MCF 10A (cell line): ENCODE measurements at regions not wholly inside any gene's neighbourhood (a gene's known extent, or its start where the extent isn't known, plus 50 kb on each side); places are given as distances from the start of the nearest gene placed in this dataset.

Experiments used
- BruUV-seq: library from RNA; stranded (reverse); fragments of 400-500 nt; replicated peaks from 2 replicates; lab custom pipeline; 2021; lab: Mats Ljungman, UMichigan
- CTCF ChIA-PET: fragments of 300-600 bp; sonication (Branson Sonifier 250); formaldehyde crosslinking; extraction: SDS; loops from one replicate; lab custom pipeline; 2021; ENCODE audit warnings: antibody characterized with exemption, inconsistent platforms; lab: Yijun Ruan, JAX
- POLR2A ChIA-PET: fragments of 300-600, 350-650 bp; sonication (Branson Sonifier 250); formaldehyde crosslinking; extraction: SDS; loops from one replicate; lab custom pipeline; 2020; ENCODE audit warnings: antibody characterized with exemption, inconsistent platforms; lab: Yijun Ruan, JAX
- DNase-seq: peaks from one replicate; pipeline ENCODE4 v3.0.0-alpha.2; 2018; ENCODE audit not compliant: unreplicated experiment
- H3K27ac Mint-ChIP-seq: one replicate; pipeline ENCODE4 v1.8.0; 2022; ENCODE audit warnings: mild to moderate bottlenecking, low read depth, mixed read lengths; ENCODE audit not compliant: unreplicated experiment
- H3K27me3 Mint-ChIP-seq: one replicate; pipeline ENCODE4 v1.8.0; 2022; ENCODE audit warnings: mixed read lengths; ENCODE audit not compliant: insufficient read depth, unreplicated experiment
- H3K36me3 Mint-ChIP-seq: one replicate; pipeline ENCODE4 v1.8.0; 2022; ENCODE audit warnings: mild to moderate bottlenecking, moderate library complexity, mixed read lengths; ENCODE audit not compliant: insufficient read depth, unreplicated experiment
- H3K4me1 Mint-ChIP-seq: one replicate; pipeline ENCODE4 v1.8.0; 2022; ENCODE audit warnings: mixed read lengths; ENCODE audit not compliant: insufficient read depth, unreplicated experiment
- H3K4me3 Mint-ChIP-seq: one replicate; pipeline ENCODE4 v1.8.0; 2022; ENCODE audit warnings: mild to moderate bottlenecking, moderate library complexity, mixed read lengths; ENCODE audit not compliant: unreplicated experiment
- H3K9me3 Mint-ChIP-seq: one replicate; pipeline ENCODE4 v1.8.0; 2022; ENCODE audit warnings: mixed read lengths; ENCODE audit not compliant: unreplicated experiment
- intact Hi-C: fragments of 100-400 bp; cut with micrococcal nuclease; formaldehyde crosslinking; loops from 2 replicates; pipeline ENCODE4 v1.14.1; 2022
- TF ChIP-seq, protein P1 (sequence below): fragments of 200-600 bp; IDR thresholded peaks from one replicate; pipeline ENCODE4 v1.8.0; 2022; ENCODE audit warnings: antibody characterized with exemption, mild to moderate bottlenecking; ENCODE audit not compliant: unreplicated experiment

DNA sequence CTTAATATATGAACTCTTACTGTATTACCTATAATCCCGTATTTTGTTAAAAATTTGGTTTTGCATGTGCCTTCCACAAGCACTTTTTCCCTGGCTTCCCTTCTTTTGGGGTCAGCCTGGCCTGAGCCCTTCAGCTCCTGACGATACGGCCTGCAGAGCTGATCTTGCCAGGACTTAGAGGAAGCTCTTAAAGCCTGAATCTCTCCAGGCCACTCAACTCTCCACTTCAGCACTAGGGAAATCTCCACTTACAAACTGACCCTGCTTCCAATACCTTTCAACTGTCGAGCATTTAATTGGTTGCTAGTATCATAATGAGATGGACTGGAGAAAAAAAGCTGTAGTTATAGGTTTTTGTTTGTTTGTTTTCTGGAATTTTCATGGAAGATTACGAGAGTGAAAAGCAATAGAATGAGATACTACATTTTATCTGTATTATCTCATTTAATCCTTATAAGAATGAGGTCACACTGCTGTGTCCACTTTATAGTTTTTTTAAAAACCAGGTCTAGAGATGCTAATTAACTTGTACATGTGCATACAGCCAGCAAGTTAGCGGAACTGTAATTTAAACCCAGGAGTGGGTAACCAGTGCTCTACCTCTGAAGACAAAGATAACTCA lies 54.8 kb downstream of the ZBTB38 start:
- DNase-seq, result no peak
- no peaks in the 10 kb centered on the region for H3K9me3 Mint-ChIP-seq
- peak overlapping the region; percentile 80 for H3K27ac Mint-ChIP-seq
- no peak overlapping the region for H3K4me3 Mint-ChIP-seq
- peaks cover 29% of the 10 kb centered on the region for H3K4me1 Mint-ChIP-seq
- CTCF ChIA-PET, result interaction anchor here (0.5 to 10.8 kb wide), 6 partner anchors 18 to 1752 kb away, joined by 3 to 109 read pairs (median 7); no protein-coding TSS in a partner anchor
- intact Hi-C loops, result no loop called here
- POLR2A ChIA-PET, result interaction anchor here (0.7 to 5.8 kb wide), 4 partner anchors 11 to 25 kb away, joined by 3 to 27 read pairs (median 3); no protein-coding TSS in a partner anchor
- H3K27me3 Mint-ChIP-seq, result no peaks in the 10 kb centered on the region
- TF ChIP-seq, protein P1, sequence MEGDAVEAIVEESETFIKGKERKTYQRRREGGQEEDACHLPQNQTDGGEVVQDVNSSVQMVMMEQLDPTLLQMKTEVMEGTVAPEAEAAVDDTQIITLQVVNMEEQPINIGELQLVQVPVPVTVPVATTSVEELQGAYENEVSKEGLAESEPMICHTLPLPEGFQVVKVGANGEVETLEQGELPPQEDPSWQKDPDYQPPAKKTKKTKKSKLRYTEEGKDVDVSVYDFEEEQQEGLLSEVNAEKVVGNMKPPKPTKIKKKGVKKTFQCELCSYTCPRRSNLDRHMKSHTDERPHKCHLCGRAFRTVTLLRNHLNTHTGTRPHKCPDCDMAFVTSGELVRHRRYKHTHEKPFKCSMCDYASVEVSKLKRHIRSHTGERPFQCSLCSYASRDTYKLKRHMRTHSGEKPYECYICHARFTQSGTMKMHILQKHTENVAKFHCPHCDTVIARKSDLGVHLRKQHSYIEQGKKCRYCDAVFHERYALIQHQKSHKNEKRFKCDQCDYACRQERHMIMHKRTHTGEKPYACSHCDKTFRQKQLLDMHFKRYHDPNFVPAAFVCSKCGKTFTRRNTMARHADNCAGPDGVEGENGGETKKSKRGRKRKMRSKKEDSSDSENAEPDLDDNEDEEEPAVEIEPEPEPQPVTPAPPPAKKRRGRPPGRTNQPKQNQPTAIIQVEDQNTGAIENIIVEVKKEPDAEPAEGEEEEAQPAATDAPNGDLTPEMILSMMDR, result no peak
- BruUV-seq, result TSS peak; percentile 1
- peaks cover 83% of the 10 kb centered on the region for H3K36me3 Mint-ChIP-seq

DNA sequence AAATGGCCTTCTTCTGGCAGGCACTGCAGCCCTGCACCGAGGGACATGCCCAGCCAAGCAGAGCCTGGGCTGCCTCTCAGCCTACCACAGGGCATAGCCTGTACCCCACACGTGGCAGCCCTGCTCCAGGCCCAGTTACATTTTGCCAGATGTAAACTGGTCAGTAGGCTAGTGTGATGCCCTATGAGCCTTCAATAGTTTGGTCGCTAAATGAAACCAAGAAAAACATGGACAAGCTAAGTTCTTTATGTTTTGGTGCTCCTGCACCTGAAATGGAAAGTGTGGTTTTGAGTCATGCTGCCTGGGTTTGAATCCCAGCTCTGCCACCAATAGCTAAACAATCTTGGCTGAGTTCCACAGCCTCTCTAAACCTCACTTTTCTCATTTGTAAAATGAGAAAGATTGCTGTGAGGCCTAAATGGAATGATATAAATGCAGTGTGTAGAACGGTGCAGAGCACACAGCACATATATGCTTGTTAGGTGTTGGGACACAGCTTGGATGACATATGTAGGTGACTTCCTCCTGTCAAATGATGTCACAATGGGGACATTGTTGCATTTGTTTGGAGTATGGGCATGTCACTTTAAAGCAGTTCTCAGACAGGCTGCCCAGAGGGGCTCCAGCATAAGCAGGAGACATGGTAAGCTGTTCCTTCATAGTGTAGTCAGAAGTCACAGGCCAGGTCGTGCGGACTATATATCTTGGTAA lies 57.4 kb downstream of the ZBTB38 start:
- BruUV-seq, result no TSS peak
- Mint-ChIP-seq H3K27ac (peak overlapping the region; percentile 55), H3K4me3 (no peak overlapping the region), H3K4me1 (peaks cover 10% of the 10 kb centered on the region), H3K36me3 (peaks cover 83% of the 10 kb centered on the region), H3K27me3 (no peaks in the 10 kb centered on the region), H3K9me3 (no peaks in the 10 kb centered on the region)
- POLR2A ChIA-PET, result interaction anchor here (0.8 to 2.9 kb wide), 9 partner anchors 10 to 62 kb away, joined by 3 to 14 read pairs (median 5); no protein-coding TSS in a partner anchor
- no peak for DNase-seq
- TF ChIP-seq, protein P1, result no peak
- CTCF ChIA-PET, result interaction anchor here (1.1 to 10.8 kb wide), 5 partner anchors 13 to 65 kb away, joined by 3 to 109 read pairs (median 7); no protein-coding TSS in a partner anchor
- intact Hi-C loops, result no loop called here

DNA sequence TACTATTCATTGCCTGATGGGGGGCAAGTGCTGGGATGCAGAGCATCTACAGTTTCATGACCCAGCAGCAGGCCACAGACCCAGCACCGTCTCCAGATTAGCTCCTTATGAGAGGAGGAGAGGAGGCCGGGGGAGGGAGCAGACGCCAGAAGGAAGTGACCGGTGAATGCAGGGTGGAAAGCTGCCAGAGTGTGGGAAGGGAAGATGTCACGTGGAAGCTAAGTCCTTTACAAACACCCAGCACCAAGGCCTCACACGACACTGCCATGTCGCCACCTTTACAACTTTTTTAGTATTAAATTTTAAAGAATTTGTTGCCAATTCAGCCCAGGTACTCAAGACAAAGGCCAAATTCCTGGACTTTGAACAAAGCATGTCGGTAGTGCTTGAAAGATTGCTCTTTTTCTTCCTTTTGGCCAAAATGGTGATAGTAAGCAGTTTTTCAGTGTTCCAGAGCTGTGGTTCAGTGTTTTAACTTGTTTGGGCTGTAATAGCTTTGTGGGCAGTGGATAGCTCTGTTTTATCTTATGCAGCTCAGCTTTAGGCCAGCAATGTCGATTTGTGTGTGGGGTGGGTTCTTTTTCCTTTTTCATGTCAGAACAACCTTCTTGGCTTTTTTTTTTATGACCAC lies 58.2 kb downstream of the ZBTB38 start:
- H3K9me3 Mint-ChIP-seq, result no peaks in the 10 kb centered on the region
- POLR2A ChIA-PET, result interaction anchor here (0.7 to 2.9 kb wide), 11 partner anchors 12 to 65 kb away, joined by 3 to 14 read pairs (median 4); no protein-coding TSS in a partner anchor
- BruUV-seq, result no TSS peak

More for the DNA sequence above, 58.2 kb downstream of the ZBTB38 start:
- Mint-ChIP-seq H3K27me3 (no peaks in the 10 kb centered on the region), H3K4me3 (peak overlapping the region; percentile 9), H3K4me1 (peaks cover 9% of the 10 kb centered on the region), H3K27ac (peak overlapping the region; percentile 55), H3K36me3 (peaks cover 83% of the 10 kb centered on the region)
- CTCF ChIA-PET, result interaction anchor here (0.6 to 10.8 kb wide), 10 partner anchors 12 to 134 kb away, joined by 3 to 109 read pairs (median 4); no protein-coding TSS in a partner anchor
- intact Hi-C loops, result no loop called here
- peak; percentile 36 for DNase-seq
- TF ChIP-seq, protein P1, result no peak
